Posterior vena cava (tissue), 2 donors: ENCODE measurements at regions not wholly inside any gene's neighbourhood (a gene's known extent, or its start where the extent isn't known, plus 50 kb on each side); places are given as distances from the start of the nearest gene placed in this dataset.
"Not testable (repeated sequence)": the region's sequence is repeated elsewhere in the genome, so short reads cannot be mapped to it uniquely, and the experiment has no call there.

ENCODE experiments used
- DNase-seq: peaks from one replicate; pipeline ENCODE4 v3.0.0-alpha.2; 2020; ENCODE audit warnings: low spot score
- intact Hi-C, 2 donors: fragments of 100-400 bp; cut with DNase I; formaldehyde crosslinking; loops; one replicate each; pipeline versions ENCODE4 v1.14.1 to v1.14.2; 2022 to 2023
- donor health status: DM: yes; HTN: yes; CAD: no.
- donor health status: DM: yes; HTN: yes; CAD: no.

GRCh38 chr9:82412586-82413305, 424.2 kb downstream of the SPATA31D1 start:
- intact Hi-C loops: no loop called here
- DNase-seq: no peak

DNA sequence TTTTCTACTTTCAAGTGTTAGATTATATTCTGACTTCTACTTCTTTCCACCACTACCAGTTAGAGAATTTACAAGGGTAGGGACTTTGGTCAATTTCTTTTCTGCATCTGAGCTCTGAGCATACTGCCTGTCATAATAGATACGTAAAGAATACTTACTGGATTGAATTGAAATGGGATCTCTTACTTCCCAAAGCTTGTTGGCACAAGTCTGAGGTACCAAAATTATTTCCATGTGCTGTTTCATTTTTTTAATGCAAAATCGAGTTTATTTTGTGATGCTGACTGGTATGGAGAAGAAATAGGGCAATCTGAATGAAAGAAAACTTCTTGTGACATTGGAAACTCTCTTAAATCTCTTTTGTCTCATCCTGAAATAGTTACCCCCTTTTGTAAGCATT, 428.9 kb downstream of the SPATA31D1 start:
- intact Hi-C loops: no loop called here
- DNase-seq: no peak

DNA sequence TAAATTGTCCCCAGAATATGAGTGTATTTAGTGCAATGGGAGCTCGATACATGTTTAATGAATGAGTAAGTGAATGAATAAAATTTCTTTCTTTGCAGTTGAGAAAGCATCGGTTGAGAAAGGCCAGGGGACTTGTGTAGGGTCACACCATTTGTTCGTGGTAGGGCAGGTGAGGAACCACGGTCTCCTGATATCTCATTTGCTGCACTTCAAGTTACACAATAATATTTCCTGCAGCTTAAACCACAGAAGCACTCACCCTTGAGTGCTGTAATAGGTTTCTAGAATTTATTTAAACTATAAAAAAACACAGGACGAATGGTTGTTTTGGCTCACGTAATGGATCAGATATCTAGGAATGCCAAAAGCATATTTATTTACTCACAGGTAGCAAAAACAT, 429.8 kb downstream of the SPATA31D1 start:
- DNase-seq: no peak
- intact Hi-C loops: no loop called here

DNA sequence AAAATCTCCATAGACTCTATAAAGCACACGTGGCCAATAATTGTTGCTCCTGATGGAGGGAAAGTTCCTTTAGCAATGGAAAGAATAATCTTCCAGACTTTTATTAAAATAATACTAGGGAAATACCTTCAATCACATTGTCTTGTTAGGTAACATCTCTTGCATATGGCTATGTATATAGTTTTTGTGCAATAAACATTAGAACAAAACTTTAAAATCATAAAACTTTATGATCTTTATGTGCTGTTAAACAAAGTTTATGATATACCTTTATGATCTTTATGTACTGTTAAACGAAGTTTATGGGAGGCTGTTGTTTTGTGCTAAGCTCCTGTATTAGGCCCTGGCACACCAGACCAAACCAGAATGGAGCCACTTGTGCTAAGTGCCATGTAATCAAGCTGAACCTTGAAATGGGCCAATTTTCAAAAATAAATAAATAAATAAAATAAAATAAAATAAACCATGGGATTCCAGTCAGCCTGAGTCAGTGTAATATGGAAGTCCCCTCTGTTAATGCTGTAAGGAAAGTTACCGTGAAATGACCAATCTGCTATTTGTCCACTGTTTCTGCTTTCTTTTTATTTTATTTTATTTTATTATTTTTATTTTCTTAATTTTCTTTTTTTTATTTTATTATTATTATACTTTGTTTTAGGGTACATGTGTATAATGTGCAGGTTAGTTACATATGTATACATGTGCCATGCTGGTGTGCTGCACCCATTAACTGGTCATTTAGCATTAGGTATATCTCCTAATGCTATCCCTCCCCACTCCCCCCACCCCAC, 431.3 kb downstream of the SPATA31D1 start:
- intact Hi-C loops: no loop called here
- no peak for DNase-seq

DNA sequence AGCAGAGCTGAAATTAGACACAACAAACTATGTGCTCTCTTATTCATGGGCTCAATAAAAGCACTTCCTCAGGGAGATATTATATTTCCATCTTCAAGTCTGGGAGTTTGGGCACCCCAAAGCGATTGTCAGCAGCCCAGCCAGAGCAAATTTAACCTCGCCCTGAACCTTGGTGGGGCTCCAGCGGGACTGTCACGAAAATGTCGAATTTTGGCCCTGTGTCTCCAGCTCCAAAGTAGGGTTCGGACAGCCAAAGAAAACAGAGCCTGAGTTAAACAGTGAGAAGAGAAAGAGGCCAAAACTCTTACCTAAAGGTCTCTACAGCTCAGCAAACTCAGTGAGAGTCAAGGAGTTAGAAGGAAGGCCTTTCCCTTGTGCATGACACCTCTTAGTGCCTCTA, 432.9 kb downstream of the SPATA31D1 start:
- intact Hi-C loops: no loop called here
- DNase-seq: peak; percentile 79

- intact Hi-C loops: no loop called here
- no peak for DNase-seq
Measured at GRCh38 chr9:82423700-82424099, 435.1 kb downstream of the SPATA31D1 start.

DNA sequence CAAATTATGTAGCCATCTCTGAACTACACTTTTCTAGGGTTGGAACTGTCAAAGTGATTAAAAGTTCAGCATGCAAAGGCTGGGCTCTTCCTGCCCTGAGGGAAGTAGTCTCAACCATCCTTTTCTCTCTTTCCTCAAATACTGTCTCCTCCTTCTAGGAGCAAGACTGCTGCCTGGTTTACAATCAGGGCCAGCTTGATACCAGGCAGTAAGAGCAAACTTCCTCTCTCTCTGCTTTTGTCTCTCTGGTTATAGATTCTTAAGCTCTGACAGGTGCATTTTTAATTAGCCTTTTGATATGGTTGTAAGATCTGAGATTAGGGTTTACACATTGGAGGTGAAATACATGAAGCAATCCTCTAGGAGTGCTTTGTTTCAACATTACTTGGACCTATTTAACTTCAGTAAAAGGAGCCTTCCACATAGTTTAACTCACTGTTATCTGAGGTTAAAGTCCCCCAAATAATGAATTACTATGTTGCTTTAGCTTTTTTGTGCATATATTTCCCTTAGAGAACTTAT, 436.1 kb downstream of the SPATA31D1 start:
- intact Hi-C loops: no loop called here
- no peak for DNase-seq

- intact Hi-C loops: no loop called here
Measured at GRCh38 chr9:82431121-82431520, 442.5 kb downstream of the SPATA31D1 start.

DNA sequence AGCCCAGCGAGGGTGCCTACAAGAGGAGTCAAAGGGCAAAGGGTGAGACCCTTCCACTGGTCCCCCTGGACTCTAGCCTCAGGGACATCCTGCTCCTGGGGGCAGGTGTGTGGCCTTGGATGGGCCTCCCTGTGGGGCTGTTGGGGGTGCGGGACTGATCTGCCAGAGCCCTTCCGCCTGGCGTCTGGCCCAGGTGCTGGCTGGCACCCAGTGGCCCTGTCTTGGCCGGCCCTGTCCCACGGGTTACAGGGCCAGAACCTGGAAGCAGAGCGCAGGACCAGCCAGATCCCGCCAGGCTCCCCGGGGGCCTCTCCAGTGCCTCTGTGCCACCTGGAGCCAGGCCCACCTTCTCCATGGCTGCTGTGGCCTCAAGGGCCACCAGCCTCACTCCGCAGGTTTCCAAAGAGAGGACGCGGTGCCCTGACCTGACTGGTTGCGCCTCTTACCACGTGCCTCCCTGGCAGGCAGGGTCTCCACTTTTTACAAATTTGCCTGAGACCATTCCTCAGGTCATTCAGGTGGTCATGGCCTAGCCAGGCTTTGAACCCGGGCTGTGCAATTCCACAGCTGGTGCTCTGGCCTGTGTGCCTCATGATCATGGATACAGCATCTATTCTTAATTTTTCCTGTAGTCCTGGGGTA, 444.8 kb downstream of the SPATA31D1 start:
- DNase-seq: peak; percentile 62
- intact Hi-C loops: not testable (repeated sequence)

More at GRCh38 chr9:82431121-82431520, 442.5 kb downstream of the SPATA31D1 start:
- peak; percentile 77 for DNase-seq

DNA sequence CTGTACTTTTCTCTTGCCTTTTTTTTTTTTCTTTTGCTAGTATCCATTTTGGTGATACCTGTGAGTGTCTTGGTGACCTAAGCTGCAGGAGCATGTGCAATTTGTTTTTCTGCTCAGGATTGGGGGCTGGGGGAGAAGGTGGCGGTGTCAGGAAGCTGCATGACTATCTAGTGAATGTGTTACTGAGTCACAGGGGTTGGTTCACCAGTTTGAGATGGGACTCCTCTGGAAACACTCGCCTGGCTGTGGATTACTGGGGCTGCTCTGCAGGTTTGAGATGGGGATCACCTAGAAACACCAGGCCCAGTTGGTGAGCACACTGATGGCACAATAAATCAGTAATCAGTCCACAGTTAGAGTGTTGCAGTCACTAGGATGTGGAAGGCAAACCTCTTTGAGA, 447.9 kb downstream of the SPATA31D1 start:
- intact Hi-C loops: no loop called here
- DNase-seq: no peak

DNA sequence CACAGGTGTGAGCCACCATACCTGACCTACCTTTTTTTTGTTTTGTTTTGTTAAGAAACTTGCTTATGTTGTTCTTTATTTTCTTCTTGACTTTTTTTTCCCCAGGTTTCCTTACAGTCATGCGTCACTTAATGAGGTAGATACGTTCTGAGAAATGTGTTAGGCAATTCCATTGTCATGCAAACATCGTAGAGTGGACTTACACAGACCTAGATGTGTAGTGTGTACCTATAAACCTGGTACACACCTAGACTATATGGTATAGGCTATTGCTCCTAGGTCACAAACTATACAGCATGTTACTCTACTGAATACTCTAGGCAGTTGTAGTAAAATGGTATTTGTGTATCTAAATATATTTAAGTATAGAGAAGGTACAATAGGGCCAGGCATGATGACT, 448.6 kb downstream of the SPATA31D1 start:
- intact Hi-C loops, DNase-seq: not testable (repeated sequence)

- no peak for DNase-seq
- intact Hi-C loops: no loop called here
Measured at GRCh38 chr9:82438581-82438980, 450.0 kb downstream of the SPATA31D1 start.

DNA sequence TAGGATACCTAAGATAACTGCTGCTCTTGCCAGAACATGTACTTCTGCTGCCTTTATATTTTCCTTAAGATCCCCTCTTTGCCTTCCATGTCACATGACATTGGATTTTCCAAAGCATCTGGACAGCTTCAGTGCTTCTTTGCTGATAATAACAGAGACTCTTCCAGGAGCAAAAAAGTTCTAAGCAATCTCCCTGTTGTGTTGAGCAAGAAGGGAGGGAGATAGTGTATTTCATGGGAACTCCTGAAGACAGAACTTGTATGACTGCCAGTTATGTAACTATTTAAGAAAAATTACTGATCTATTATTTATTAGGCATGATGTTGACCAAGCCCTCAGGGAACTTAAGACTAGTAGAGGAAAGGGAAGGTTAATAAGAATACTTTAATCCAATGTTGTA, 454.7 kb downstream of the SPATA31D1 start:
- intact Hi-C loops: no loop called here
- no peak for DNase-seq

- intact Hi-C loops: no loop called here
- no peak for DNase-seq
Measured at GRCh38 chr9:82445556-82445955, 457.0 kb downstream of the SPATA31D1 start.

DNA sequence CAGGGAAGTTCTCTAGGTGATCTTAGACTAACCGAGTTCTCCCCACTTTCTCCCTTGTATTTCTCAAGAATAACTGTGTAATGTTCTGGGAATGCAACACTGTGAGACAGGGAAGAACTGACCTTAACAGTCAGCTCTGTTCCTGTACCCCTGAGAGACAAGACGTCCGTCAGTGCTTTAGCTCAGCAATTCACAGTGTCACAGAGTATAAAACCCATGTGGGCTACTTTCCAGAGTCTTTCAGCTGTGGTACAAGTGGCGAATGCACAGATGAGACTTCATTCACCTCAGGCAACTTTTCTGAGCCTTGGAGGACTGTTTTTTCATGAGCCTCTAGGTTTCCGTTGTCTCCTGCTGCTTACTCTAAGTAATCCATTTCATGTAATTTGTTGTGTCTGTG, 458.8 kb downstream of the SPATA31D1 start:
- intact Hi-C loops: no loop called here

DNA sequence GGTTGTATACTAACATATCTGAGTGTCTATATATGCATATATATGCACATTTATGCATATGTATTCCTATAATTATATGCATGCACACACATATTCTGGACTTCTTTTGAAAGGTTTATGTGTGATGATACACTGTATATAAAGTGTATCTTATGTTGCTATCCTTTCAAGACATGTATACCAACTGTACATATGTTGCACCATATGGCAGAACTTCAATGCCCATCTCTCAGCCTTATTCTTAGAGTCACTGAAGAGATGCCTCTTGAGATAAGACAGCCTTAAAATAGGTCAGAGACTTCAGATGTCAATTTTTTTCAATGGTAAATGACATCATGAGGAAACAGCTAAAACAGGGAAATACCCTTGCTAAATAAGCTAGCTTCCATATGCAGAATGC, 461.4 kb downstream of the SPATA31D1 start:
- no peak for DNase-seq
- intact Hi-C loops: no loop called here

More for the DNA sequence above, 458.8 kb downstream of the SPATA31D1 start:
- DNase-seq: no peak

DNA sequence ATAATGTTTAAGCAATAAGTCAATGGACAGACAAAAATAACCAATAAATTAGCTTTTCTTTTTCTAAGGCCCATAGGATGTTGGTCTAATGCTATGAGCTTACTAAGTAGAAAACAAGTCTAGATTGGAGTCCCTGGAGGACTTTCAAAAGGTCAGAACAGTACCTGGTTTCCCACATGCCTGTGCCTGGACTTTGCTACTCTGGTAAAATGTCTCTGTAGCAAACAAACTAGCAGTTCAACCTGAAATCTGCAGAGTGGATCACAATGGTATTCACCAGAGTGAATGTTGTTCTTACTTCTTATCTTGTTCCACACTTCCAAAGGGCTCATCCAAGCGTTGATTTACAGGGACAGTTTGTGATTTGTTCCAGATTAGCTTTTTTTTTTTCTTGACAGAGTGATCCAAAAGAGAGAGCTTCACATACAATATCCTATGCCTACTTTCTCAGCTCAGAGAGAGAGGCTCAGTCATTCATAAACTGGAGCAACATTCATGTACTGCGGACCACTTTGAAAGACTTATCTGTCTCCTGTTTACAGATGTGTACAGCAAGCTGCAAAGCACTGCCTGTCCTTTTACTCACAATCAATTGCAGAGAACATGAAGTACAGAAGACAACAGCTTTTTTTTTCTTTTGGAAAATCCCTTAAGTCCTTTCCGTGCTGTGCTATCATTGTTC, 466.1 kb downstream of the SPATA31D1 start:
- no peak for DNase-seq
- intact Hi-C loops: no loop called here

GRCh38 chr9:82456642-82457041, 468.1 kb downstream of the SPATA31D1 start:
- DNase-seq: no peak
- intact Hi-C loops: no loop called here

DNA sequence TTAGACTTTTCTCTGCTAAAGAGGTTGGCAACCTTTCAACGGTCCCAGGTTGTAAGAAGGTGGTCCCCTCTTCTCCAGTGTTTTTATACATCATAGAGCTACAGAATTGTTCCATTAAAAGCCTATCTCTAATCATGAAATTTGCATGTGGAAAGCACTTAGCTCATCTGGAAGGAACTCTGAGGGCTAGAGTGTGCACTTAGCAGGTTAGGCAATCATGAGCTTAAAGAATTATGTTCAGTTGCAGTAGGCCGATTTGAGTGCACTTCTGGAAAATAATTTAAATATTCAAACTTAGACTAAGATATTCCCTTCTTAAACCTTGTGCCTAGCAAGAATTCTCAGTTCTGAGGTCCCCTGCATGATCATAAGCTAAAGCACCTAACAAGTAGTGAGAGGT, 468.7 kb downstream of the SPATA31D1 start:
- DNase-seq: no peak
- intact Hi-C loops: no loop called here

DNA sequence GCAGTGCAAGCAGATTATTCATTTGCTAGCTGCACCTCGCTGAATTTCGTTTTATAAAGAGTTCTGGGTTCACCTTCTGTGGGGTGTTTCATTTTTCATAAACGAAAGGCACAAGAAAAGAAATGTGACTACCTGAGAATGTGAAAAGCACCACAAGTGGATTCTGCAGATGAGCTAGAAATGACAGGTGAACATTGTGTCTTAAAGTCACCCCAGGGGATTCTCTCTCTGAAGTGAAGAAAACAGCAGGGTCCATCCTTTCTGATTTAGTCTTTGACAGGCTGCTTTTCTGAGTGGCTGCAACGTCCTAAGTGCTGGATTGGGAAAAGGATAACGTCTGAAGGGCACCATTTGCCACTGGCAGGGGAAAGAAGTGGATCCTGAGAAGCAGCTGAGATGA, 469.3 kb downstream of the SPATA31D1 start:
- intact Hi-C loops: no loop called here
- no peak for DNase-seq
